H1 (cell line): ENCODE measurements at regions not wholly inside any gene's neighbourhood (a gene's known extent, or its start where the extent isn't known, plus 50 kb on each side); places are given as distances from the start of the nearest gene placed in this dataset.

Experiments used
- ASH2L ChIP-seq: fragments of 200-600, 300-600 bp; sonication (generic); IDR thresholded peaks from one replicate; pipeline ENCODE4 v1.7.1; 2017; ENCODE audit warnings: low read length
- SIX5 ChIP-seq: IDR thresholded peaks from 2 replicates; pipeline ENCODE4 v1.6.1; 2011; ENCODE audit warnings: mild to moderate bottlenecking, low read depth, low read length
- TEAD4 ChIP-seq: IDR thresholded peaks from 2 replicates; pipeline ENCODE4 v1.6.1; 2012; ENCODE audit warnings: low read depth, low read length, inconsistent platforms, mixed read lengths
- TF ChIP-seq, protein P1 (sequence below): IDR thresholded peaks from 2 replicates; pipeline ENCODE4 v1.6.1; 2011; ENCODE audit warnings: low read depth, mild to moderate bottlenecking, low read length; ENCODE audit not compliant: insufficient read depth

GRCh38 chr5:67291671-67292070, 95.1 kb upstream of the CD180 start (continued):
- TF ChIP-seq, protein P1, sequence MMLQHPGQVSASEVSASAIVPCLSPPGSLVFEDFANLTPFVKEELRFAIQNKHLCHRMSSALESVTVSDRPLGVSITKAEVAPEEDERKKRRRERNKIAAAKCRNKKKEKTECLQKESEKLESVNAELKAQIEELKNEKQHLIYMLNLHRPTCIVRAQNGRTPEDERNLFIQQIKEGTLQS = no peak
- TF ChIP-seq SIX5 (no peak), TEAD4 (no peak), ASH2L (no peak)
- TF ChIP-seq, all 59 proteins: peak for 0
